ENCODE measurements at regions not wholly inside any gene's neighbourhood (a gene's known extent, or its start where the extent isn't known, plus 50 kb on each side); places are given as distances from the start of the nearest gene placed in this dataset.
"Not testable (repeated sequence)": the region's sequence is repeated elsewhere in the genome, so short reads cannot be mapped to it uniquely, and the experiment has no call there.

- no peak for FAIRE-seq
- no peak for DNase-seq (ENCODE audit: insufficient read length)
- TF ChIP-seq POLR2A (IDR thresholded peaks at IDR 0.05; ENCODE audit: low read depth, low read length) (no peak), POLR2AphosphoS5 (IDR thresholded peaks at IDR 0.05; ENCODE audit: low read depth, low read length) (no peak), TAF1 (IDR thresholded peaks at IDR 0.05; ENCODE audit: borderline replicate concordance, low read depth, low read length) (no peak)
Observed at GRCh38 chr10:5576780-5577624, 52.2 kb downstream of the CALML3 start.

- not testable (repeated sequence) for DNase-seq (ENCODE audit: insufficient read length)
- FAIRE-seq, result peak; percentile 62
Observed at GRCh38 chr10:5580038-5580428, 55.3 kb downstream of the CALML3 start.

- TF ChIP-seq TAF1 (IDR thresholded peaks at IDR 0.05; ENCODE audit: borderline replicate concordance, low read depth, low read length) (no peak), POLR2A (IDR thresholded peaks at IDR 0.05; ENCODE audit: low read depth, low read length) (no peak), POLR2AphosphoS5 (IDR thresholded peaks at IDR 0.05; ENCODE audit: low read depth, low read length) (no peak)
- peak; percentile 50 for FAIRE-seq
- no peak for DNase-seq (ENCODE audit: insufficient read length)
Observed at GRCh38 chr10:5581670-5582566, 57.2 kb downstream of the CALML3 start.

GRCh38 chr10:5582736-5583135 lies 58.0 kb downstream of the CALML3 start:
- FAIRE-seq (no peak), DNase-seq (ENCODE audit: insufficient read length) (no peak)
- no peak for TF ChIP-seq POLR2A (IDR thresholded peaks at IDR 0.05; ENCODE audit: low read depth, low read length)
- no peak for TF ChIP-seq POLR2AphosphoS5 (IDR thresholded peaks at IDR 0.05; ENCODE audit: low read depth, low read length)
- no peak for TF ChIP-seq TAF1 (IDR thresholded peaks at IDR 0.05; ENCODE audit: borderline replicate concordance, low read depth, low read length)

DNA sequence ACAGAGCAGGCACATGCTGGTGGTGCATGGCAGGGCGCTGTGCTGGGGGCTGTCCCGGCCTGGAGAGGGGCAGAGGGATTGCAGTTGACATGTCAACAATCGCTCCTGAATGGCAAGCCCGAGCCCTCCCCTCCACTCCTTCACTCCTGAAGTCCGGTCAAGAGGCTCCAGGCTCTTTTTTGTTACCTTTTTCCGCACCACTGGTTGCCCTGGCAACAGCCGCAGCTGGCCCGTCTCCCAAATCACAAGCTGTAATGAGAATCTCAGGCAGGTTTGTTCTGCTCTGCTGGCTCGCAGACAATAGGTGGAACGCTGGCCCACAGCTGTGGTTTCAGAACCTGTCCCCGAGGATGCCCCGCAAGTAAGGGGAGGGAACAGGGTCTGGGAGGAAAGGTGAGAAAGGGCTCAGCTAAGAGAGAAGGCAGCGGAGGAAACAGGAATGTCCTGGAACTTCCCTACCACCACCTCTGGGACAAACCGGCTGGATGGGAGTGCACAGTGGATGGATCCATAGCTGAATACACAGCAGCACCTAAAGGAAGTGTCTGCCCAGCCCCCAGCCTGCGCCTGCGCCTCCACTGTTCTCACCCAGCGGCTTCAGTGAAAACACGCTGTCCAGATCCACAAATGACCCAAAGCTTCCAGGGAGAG lies 58.9 kb downstream of the CALML3 start:
- DNase-seq (ENCODE audit: insufficient read length), result no peak
- FAIRE-seq, result no peak
- TF ChIP-seq POLR2AphosphoS5 (IDR thresholded peaks at IDR 0.05; ENCODE audit: low read depth, low read length) (no peak), POLR2A (IDR thresholded peaks at IDR 0.05; ENCODE audit: low read depth, low read length) (no peak), TAF1 (IDR thresholded peaks at IDR 0.05; ENCODE audit: borderline replicate concordance, low read depth, low read length) (no peak)

DNA sequence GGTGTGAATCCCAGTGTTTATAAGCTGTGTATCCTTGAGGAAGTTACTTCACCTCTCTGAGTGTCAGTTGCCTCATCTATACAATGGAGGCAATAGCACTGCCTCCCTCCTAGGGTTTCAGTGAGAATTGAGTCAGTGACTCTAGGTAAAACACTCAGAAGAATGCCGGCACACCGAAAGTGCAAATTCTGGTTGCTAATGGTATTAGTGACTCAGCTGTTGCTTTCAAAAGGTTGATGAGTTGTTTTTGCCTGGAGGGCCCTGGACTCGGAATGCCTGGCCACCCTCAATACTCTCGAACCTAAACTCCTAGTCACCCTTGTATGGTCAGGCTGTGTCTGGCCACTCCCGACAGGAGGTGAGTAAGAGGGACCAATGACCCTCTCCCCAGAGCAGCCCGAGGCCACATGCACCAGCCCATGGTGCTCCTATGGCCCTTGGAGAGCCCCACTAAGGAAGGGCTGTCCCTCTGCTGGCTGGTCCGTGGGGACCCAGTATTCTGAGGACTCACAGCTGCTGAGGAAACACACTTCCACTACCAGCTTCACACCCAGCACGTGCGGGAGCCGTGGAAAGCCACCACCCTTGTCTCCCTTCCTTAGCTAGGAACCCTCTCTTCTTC lies 60.2 kb downstream of the CALML3 start:
- peak; percentile 77 for FAIRE-seq
- TF ChIP-seq POLR2A (IDR thresholded peaks at IDR 0.05; ENCODE audit: low read depth, low read length) (no peak), POLR2AphosphoS5 (IDR thresholded peaks at IDR 0.05; ENCODE audit: low read depth, low read length) (no peak), TAF1 (IDR thresholded peaks at IDR 0.05; ENCODE audit: borderline replicate concordance, low read depth, low read length) (no peak)
- DNase-seq (ENCODE audit: insufficient read length), result no peak

- no peak for TF ChIP-seq POLR2AphosphoS5 (IDR thresholded peaks at IDR 0.05; ENCODE audit: low read depth, low read length)
- TF ChIP-seq POLR2A (IDR thresholded peaks at IDR 0.05; ENCODE audit: low read depth, low read length), result no peak
- TF ChIP-seq TAF1 (IDR thresholded peaks at IDR 0.05; ENCODE audit: borderline replicate concordance, low read depth, low read length), result no peak
- no peak for DNase-seq (ENCODE audit: insufficient read length)
- FAIRE-seq, result no peak
Observed at GRCh38 chr10:5585517-5586206, 60.9 kb downstream of the CALML3 start.

DNA sequence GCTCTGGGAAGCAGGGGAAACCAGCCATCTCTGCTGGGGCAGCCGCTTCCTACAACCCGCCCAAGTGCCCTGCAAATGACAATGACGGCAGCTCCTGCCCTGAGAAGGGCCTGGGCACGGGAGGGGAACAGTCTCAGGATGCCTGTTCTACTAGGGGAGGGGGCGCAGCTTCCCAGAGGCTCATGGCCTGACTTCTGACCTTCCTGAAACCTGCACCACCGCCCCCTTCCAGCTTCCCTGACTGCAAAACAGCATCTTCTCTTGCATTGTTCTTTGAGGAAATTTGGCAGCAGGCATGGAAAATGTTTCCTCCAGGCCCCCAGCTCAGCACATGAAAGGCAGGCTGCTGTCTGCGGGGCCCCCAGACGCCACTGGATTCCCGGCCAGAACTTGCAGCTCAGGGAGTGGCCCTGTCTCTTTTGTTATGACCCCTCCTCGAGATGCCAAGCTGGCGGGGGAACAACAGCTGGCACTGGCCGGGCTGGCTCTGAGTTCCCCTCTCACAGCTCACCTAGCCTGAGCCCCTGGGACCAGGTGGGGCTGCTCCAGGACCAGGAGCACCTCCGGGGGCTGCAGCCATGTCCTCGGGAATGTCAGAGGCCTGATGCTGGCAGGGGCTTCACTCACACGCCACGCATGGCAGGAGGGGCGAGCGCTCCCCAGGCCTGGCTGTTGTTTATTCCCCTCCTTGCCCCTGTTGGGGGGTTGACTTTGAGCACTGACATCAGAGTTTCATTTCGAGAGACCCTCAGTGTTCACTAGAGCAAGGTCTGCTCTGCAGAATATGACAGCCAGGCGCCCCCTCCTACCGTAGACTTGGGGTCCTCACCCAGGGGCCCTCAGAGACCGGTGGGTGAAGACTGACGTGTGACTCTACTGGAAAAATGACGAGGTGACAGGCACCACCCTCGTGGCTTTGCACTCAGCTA lies 62.7 kb downstream of the CALML3 start:
- FAIRE-seq, result no peak
- TF ChIP-seq TAF1 (IDR thresholded peaks at IDR 0.05; ENCODE audit: borderline replicate concordance, low read depth, low read length) (no peak), POLR2A (IDR thresholded peaks at IDR 0.05; ENCODE audit: low read depth, low read length) (no peak), POLR2AphosphoS5 (IDR thresholded peaks at IDR 0.05; ENCODE audit: low read depth, low read length) (no peak)
- DNase-seq (ENCODE audit: insufficient read length), result no peak

- TF ChIP-seq TAF1 (IDR thresholded peaks at IDR 0.05; ENCODE audit: borderline replicate concordance, low read depth, low read length), result no peak
- no peak for TF ChIP-seq POLR2A (IDR thresholded peaks at IDR 0.05; ENCODE audit: low read depth, low read length)
- TF ChIP-seq POLR2AphosphoS5 (IDR thresholded peaks at IDR 0.05; ENCODE audit: low read depth, low read length), result no peak
Observed at GRCh38 chr10:5588080-5588453, 63.3 kb downstream of the CALML3 start.

DNA sequence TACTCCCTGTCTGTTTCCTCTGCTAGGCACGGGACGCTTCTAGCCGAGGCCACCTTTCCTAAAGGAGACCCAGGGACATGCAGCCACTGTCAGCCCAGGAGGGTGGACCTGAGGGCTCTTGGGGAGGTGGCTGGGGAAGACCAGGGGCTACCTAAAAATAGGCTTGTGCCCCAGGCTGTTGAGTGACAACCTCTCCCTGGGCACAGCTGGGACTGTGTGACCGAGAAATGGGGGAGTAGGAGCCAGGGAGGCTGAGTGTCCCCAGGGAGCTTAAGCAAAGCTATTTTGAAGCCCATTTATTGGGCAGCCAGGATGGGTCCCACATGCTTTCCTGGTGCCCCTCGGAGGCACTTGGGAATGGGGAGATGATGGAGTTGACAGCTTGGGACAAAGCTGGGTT lies 63.8 kb downstream of the CALML3 start:
- TF ChIP-seq POLR2A (IDR thresholded peaks at IDR 0.05; ENCODE audit: low read depth, low read length) (no peak), POLR2AphosphoS5 (IDR thresholded peaks at IDR 0.05; ENCODE audit: low read depth, low read length) (no peak), TAF1 (IDR thresholded peaks at IDR 0.05; ENCODE audit: borderline replicate concordance, low read depth, low read length) (no peak)
- DNase-seq (ENCODE audit: insufficient read length), result no peak
- FAIRE-seq, result no peak

More at GRCh38 chr10:5588080-5588453, 63.3 kb downstream of the CALML3 start:
- DNase-seq (ENCODE audit: insufficient read length), result no peak
- no peak for FAIRE-seq
